HEK293 (cell line): ENCODE measurements at regions not wholly inside any gene's neighbourhood (a gene's known extent, or its start where the extent isn't known, plus 50 kb on each side); places are given as distances from the start of the nearest gene placed in this dataset.

Source experiments
- TCF7L2 ChIP-seq: IDR thresholded peaks from 2 replicates; pipeline ENCODE4 v1.6.1; 2011; ENCODE audit warnings: low read depth, mild to moderate bottlenecking, inconsistent platforms, low read length, moderate library complexity, borderline replicate concordance
- ZBTB7A ChIP-seq: fragments of 450-650 bp; formaldehyde crosslinking; IDR thresholded peaks from 2 replicates; pipeline ENCODE4 v1.5.1; 2016; ENCODE audit warnings: low read depth, missing biosample characterization, missing genetic modification characterization
- ZNF114 ChIP-seq: fragments of 450-650 bp; formaldehyde crosslinking; IDR thresholded peaks from 2 replicates; pipeline ENCODE4 v1.5.0; 2017; ENCODE audit warnings: missing biosample characterization, missing genetic modification characterization
- ZNF274 ChIP-seq, 2 experiments: fragments of 200-500 bp in 1 of 2; fragments of 450-650 bp in 1 of 2; sonication (Bioruptor generic) in 1 of 2; formaldehyde crosslinking in 1 of 2; IDR thresholded peaks; 2 replicates each; pipeline versions ENCODE4 v1.5.1 to v1.6.1; 2014 to 2016; ENCODE audit warnings: borderline replicate concordance in 1 of 2, inconsistent platforms in 1 of 2, low read length in 1 of 2, missing biosample characterization in 1 of 2, missing genetic modification characterization in 1 of 2
- ZNF549 ChIP-seq: fragments of 450-650 bp; IDR thresholded peaks from 2 replicates; pipeline ENCODE4 v1.5.1; 2018; ENCODE audit warnings: missing biosample characterization, missing genetic modification characterization, mild to moderate bottlenecking, inconsistent platforms, moderate library complexity
- ZNF664 ChIP-seq: fragments of 450-650 bp; formaldehyde crosslinking; IDR thresholded peaks from 2 replicates; pipeline ENCODE4 v1.5.1; 2016; ENCODE audit warnings: missing biosample characterization, missing genetic modification characterization
- ZNF777 ChIP-seq: fragments of 450-650 bp; formaldehyde crosslinking; IDR thresholded peaks from 2 replicates; pipeline ENCODE4 v1.5.1; 2017; ENCODE audit warnings: missing biosample characterization, missing genetic modification characterization, borderline replicate concordance
- TF ChIP-seq, protein P1 (sequence below): fragments of 450-650 bp; formaldehyde crosslinking; IDR thresholded peaks from 2 replicates; pipeline ENCODE4 v1.5.1; 2016; ENCODE audit warnings: missing biosample characterization, missing genetic modification characterization
- TF ChIP-seq, protein P2 (sequence below): fragments of 450-650 bp; formaldehyde crosslinking; IDR thresholded peaks from 2 replicates; pipeline ENCODE4; 2016; ENCODE audit warnings: missing biosample characterization, missing genetic modification characterization
- TF ChIP-seq, protein P3 (sequence below): fragments of 450-650 bp; formaldehyde crosslinking; IDR thresholded peaks from 2 replicates; pipeline ENCODE4 v1.5.1; 2016; ENCODE audit warnings: missing biosample characterization, missing genetic modification characterization
- TF ChIP-seq, protein P4 (sequence below): fragments of 450-650 bp; formaldehyde crosslinking; IDR thresholded peaks from 2 replicates; pipeline ENCODE4 v1.5.1; 2016; ENCODE audit warnings: missing biosample characterization, missing genetic modification characterization
- TF ChIP-seq, protein P5 (sequence below): fragments of 450-650 bp; formaldehyde crosslinking; IDR thresholded peaks from 2 replicates; pipeline ENCODE4 v1.5.1; 2016; ENCODE audit warnings: missing biosample characterization, missing genetic modification characterization
- TF ChIP-seq, protein P6 (sequence below): fragments of 450-650 bp; formaldehyde crosslinking; conservative IDR thresholded peaks from 2 replicates; pipeline ENCODE4 v1.5.1; 2016; ENCODE audit warnings: low read depth, missing biosample characterization, missing genetic modification characterization

DNA sequence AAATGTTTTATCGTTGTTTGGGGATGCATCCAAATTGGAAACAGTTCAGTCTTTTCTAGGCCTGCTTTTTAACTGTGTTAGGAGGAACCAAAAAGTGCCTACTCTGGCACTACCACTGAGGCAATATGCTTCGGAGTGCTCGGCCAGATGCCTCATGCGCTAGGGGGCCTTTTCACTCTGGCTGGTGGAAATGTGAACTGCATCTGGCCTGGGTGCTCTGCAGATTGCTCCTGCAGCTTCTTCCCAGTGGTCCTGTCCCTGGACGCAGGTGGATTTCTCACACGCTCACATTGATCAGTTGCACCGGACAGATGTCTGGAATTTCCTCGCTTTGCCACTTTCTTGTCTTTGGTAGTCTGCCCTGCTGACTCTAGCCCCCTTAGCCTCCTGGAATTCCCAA lies 330.2 kb upstream of the FMN2 start:
- TF ChIP-seq, protein P1, sequence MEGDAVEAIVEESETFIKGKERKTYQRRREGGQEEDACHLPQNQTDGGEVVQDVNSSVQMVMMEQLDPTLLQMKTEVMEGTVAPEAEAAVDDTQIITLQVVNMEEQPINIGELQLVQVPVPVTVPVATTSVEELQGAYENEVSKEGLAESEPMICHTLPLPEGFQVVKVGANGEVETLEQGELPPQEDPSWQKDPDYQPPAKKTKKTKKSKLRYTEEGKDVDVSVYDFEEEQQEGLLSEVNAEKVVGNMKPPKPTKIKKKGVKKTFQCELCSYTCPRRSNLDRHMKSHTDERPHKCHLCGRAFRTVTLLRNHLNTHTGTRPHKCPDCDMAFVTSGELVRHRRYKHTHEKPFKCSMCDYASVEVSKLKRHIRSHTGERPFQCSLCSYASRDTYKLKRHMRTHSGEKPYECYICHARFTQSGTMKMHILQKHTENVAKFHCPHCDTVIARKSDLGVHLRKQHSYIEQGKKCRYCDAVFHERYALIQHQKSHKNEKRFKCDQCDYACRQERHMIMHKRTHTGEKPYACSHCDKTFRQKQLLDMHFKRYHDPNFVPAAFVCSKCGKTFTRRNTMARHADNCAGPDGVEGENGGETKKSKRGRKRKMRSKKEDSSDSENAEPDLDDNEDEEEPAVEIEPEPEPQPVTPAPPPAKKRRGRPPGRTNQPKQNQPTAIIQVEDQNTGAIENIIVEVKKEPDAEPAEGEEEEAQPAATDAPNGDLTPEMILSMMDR (tag by site-specific recombination): no peak
- TF ChIP-seq ZBTB7A (tag by site-specific recombination): no peak
- TF ChIP-seq ZNF549: no peak
- TF ChIP-seq, protein P2, sequence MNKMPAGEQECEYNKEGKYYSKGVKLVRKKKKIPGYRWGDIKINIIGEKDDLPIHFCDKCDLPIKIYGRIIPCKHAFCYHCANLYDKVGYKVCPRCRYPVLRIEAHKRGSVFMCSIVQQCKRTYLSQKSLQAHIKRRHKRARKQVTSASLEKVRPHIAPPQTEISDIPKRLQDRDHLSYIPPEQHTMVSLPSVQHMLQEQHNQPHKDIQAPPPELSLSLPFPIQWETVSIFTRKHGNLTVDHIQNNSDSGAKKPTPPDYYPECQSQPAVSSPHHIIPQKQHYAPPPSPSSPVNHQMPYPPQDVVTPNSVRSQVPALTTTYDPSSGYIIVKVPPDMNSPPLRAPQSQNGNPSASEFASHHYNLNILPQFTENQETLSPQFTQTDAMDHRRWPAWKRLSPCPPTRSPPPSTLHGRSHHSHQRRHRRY (tag by site-specific recombination): no peak
- TF ChIP-seq, protein P3, sequence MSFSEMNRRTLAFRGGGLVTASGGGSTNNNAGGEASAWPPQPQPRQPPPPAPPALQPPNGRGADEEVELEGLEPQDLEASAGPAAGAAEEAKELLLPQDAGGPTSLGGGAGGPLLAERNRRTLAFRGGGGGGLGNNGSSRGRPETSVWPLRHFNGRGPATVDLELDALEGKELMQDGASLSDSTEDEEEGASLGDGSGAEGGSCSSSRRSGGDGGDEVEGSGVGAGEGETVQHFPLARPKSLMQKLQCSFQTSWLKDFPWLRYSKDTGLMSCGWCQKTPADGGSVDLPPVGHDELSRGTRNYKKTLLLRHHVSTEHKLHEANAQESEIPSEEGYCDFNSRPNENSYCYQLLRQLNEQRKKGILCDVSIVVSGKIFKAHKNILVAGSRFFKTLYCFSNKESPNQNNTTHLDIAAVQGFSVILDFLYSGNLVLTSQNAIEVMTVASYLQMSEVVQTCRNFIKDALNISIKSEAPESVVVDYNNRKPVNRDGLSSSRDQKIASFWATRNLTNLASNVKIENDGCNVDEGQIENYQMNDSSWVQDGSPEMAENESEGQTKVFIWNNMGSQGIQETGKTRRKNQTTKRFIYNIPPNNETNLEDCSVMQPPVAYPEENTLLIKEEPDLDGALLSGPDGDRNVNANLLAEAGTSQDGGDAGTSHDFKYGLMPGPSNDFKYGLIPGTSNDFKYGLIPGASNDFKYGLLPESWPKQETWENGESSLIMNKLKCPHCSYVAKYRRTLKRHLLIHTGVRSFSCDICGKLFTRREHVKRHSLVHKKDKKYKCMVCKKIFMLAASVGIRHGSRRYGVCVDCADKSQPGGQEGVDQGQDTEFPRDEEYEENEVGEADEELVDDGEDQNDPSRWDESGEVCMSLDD: no peak
- TF ChIP-seq, protein P4, sequence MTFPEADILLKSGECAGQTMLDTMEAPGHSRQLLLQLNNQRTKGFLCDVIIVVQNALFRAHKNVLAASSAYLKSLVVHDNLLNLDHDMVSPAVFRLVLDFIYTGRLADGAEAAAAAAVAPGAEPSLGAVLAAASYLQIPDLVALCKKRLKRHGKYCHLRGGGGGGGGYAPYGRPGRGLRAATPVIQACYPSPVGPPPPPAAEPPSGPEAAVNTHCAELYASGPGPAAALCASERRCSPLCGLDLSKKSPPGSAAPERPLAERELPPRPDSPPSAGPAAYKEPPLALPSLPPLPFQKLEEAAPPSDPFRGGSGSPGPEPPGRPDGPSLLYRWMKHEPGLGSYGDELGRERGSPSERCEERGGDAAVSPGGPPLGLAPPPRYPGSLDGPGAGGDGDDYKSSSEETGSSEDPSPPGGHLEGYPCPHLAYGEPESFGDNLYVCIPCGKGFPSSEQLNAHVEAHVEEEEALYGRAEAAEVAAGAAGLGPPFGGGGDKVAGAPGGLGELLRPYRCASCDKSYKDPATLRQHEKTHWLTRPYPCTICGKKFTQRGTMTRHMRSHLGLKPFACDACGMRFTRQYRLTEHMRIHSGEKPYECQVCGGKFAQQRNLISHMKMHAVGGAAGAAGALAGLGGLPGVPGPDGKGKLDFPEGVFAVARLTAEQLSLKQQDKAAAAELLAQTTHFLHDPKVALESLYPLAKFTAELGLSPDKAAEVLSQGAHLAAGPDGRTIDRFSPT (tag by site-specific recombination): no peak
- TF ChIP-seq, protein P5, sequence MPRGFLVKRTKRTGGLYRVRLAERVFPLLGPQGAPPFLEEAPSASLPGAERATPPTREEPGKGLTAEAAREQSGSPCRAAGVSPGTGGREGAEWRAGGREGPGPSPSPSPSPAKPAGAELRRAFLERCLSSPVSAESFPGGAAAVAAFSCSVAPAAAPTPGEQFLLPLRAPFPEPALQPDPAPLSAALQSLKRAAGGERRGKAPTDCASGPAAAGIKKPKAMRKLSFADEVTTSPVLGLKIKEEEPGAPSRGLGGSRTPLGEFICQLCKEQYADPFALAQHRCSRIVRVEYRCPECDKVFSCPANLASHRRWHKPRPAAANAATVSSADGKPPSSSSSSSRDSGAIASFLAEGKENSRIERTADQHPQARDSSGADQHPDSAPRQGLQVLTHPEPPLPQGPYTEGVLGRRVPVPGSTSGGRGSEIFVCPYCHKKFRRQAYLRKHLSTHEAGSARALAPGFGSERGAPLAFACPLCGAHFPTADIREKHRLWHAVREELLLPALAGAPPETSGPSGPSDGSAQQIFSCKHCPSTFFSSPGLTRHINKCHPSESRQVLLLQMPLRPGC (tag by site-specific recombination): no peak
- no peak for TF ChIP-seq ZNF274 (IDR thresholded peaks at IDR 0.05; ENCODE audit: low read length)
- no peak for TF ChIP-seq ZNF274 (tag by site-specific recombination; IDR thresholded peaks at IDR 0.05; ENCODE audit: borderline replicate concordance)
- TF ChIP-seq ZNF114 (tag by site-specific recombination): no peak
- TF ChIP-seq, protein P6, sequence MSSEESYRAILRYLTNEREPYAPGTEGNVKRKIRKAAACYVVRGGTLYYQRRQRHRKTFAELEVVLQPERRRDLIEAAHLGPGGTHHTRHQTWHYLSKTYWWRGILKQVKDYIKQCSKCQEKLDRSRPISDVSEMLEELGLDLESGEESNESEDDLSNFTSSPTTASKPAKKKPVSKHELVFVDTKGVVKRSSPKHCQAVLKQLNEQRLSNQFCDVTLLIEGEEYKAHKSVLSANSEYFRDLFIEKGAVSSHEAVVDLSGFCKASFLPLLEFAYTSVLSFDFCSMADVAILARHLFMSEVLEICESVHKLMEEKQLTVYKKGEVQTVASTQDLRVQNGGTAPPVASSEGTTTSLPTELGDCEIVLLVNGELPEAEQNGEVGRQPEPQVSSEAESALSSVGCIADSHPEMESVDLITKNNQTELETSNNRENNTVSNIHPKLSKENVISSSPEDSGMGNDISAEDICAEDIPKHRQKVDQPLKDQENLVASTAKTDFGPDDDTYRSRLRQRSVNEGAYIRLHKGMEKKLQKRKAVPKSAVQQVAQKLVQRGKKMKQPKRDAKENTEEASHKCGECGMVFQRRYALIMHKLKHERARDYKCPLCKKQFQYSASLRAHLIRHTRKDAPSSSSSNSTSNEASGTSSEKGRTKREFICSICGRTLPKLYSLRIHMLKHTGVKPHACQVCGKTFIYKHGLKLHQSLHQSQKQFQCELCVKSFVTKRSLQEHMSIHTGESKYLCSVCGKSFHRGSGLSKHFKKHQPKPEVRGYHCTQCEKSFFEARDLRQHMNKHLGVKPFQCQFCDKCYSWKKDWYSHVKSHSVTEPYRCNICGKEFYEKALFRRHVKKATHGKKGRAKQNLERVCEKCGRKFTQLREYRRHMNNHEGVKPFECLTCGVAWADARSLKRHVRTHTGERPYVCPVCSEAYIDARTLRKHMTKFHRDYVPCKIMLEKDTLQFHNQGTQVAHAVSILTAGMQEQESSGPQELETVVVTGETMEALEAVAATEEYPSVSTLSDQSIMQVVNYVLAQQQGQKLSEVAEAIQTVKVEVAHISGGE (tag by site-specific recombination): no peak
- no peak for TF ChIP-seq ZNF777 (tag by site-specific recombination)
- TF ChIP-seq ZNF664 (tag by site-specific recombination): no peak
- TF ChIP-seq TCF7L2: no peak
